ENCODE measurements at regions not wholly inside any gene's neighbourhood (a gene's known extent, or its start where the extent isn't known, plus 50 kb on each side); places are given as distances from the start of the nearest gene placed in this dataset.

GRCh38 chr18:65990944-65991708 is 240.3 kb downstream of the CDH7 start:
- DNase-seq (no peak), ATAC-seq (ENCODE audit: low FRiP score) (no peak)
- Histone ChIP-seq H3K4me3 (ENCODE audit: low read length in 2 of 2) (no peak overlapping the region), H3K27ac (ENCODE audit: low read depth in 1 of 2, low read length in 2 of 2) (no peak overlapping the region), H3K4me1 (ENCODE audit: control insufficient read depth in 1 of 2, insufficient read depth in 2 of 2, low read length in 2 of 2) (no peaks in the 10 kb centered on the region), H3K36me3 (ENCODE audit: control insufficient read depth in 1 of 2, insufficient read depth in 2 of 2, low read length in 1 of 2) (no peaks in the 10 kb centered on the region), H3K27me3 (ENCODE audit: control insufficient read depth in 1 of 2, insufficient read depth in 2 of 2, low read length in 1 of 2) (no peaks in the 10 kb centered on the region), H3K9me3 (ENCODE audit: control insufficient read depth, low read length) (no peaks in the 10 kb centered on the region)
- intact Hi-C loops (cut with DNase I), result no loop called here
- WGBS, 2 donors, result 59 to 65% methylated on average over 3 of the region's 3 CpGs

- no peaks in the 10 kb centered on the region for H3K4me1 ChIP-seq (ENCODE audit: control insufficient read depth in 1 of 2, insufficient read depth in 2 of 2, low read length in 2 of 2)
- no peaks in the 10 kb centered on the region for H3K36me3 ChIP-seq (ENCODE audit: control insufficient read depth in 1 of 2, insufficient read depth in 2 of 2, low read length in 1 of 2)
- H3K27ac ChIP-seq (ENCODE audit: low read depth in 1 of 2, low read length in 2 of 2), result no peak overlapping the region
- WGBS, 2 donors, result 64 to 65% methylated on average over 2 of the region's 2 CpGs
- H3K27me3 ChIP-seq (ENCODE audit: control insufficient read depth in 1 of 2, insufficient read depth in 2 of 2, low read length in 1 of 2), result no peaks in the 10 kb centered on the region
- ATAC-seq (ENCODE audit: low FRiP score), result no peak
- intact Hi-C loops (cut with DNase I), result no loop called here
- H3K9me3 ChIP-seq (ENCODE audit: control insufficient read depth, low read length), result no peaks in the 10 kb centered on the region
- no peak overlapping the region for H3K4me3 ChIP-seq (ENCODE audit: low read length in 2 of 2)
- no peak for DNase-seq
Measured at GRCh38 chr18:65990174-65990690, 239.4 kb downstream of the CDH7 start.

- Histone ChIP-seq H3K4me3 (ENCODE audit: low read length in 2 of 2) (no peak overlapping the region), H3K4me1 (ENCODE audit: control insufficient read depth in 1 of 2, insufficient read depth in 2 of 2, low read length in 2 of 2) (no peaks in the 10 kb centered on the region), H3K27ac (ENCODE audit: low read depth in 1 of 2, low read length in 2 of 2) (no peak overlapping the region), H3K9me3 (ENCODE audit: control insufficient read depth, low read length) (no peaks in the 10 kb centered on the region), H3K36me3 (ENCODE audit: control insufficient read depth in 1 of 2, insufficient read depth in 2 of 2, low read length in 1 of 2) (no peaks in the 10 kb centered on the region), H3K27me3 (ENCODE audit: control insufficient read depth in 1 of 2, insufficient read depth in 2 of 2, low read length in 1 of 2) (no peaks in the 10 kb centered on the region)
- DNase-seq (no peak), ATAC-seq (ENCODE audit: low FRiP score) (no peak)
- WGBS, 2 donors, result 62 to 70% methylated on average over 3 of the region's 3 CpGs
- intact Hi-C loops (cut with DNase I), result no loop called here
Measured at GRCh38 chr18:65988972-65989371, 238.2 kb downstream of the CDH7 start.

GRCh38 chr18:65988386-65988785 is 237.6 kb downstream of the CDH7 start:
- no peak overlapping the region for H3K27ac ChIP-seq (ENCODE audit: low read depth in 1 of 2, low read length in 2 of 2)
- no peaks in the 10 kb centered on the region for H3K4me1 ChIP-seq (ENCODE audit: control insufficient read depth in 1 of 2, insufficient read depth in 2 of 2, low read length in 2 of 2)
- ATAC-seq (ENCODE audit: low FRiP score), result no peak
- intact Hi-C loops (cut with DNase I), result no loop called here
- 70 to 73% methylated on average over 1 of the region's 1 CpG for WGBS, 2 donors
- H3K36me3 ChIP-seq (ENCODE audit: control insufficient read depth in 1 of 2, insufficient read depth in 2 of 2, low read length in 1 of 2), result no peaks in the 10 kb centered on the region
- H3K4me3 ChIP-seq (ENCODE audit: low read length in 2 of 2), result no peak overlapping the region
- H3K27me3 ChIP-seq (ENCODE audit: control insufficient read depth in 1 of 2, insufficient read depth in 2 of 2, low read length in 1 of 2), result no peaks in the 10 kb centered on the region
- no peak for DNase-seq
- H3K9me3 ChIP-seq (ENCODE audit: control insufficient read depth, low read length), result no peaks in the 10 kb centered on the region

- H3K27ac ChIP-seq (ENCODE audit: low read depth in 1 of 2, low read length in 2 of 2), result no peak overlapping the region
- no peaks in the 10 kb centered on the region for H3K36me3 ChIP-seq (ENCODE audit: control insufficient read depth in 1 of 2, insufficient read depth in 2 of 2, low read length in 1 of 2)
- WGBS, 2 donors, result 43 to 47% methylated on average over 1 of the region's 1 CpG
- no peaks in the 10 kb centered on the region for H3K9me3 ChIP-seq (ENCODE audit: control insufficient read depth, low read length)
- DNase-seq (no peak), ATAC-seq (ENCODE audit: low FRiP score) (no peak)
- no peaks in the 10 kb centered on the region for H3K27me3 ChIP-seq (ENCODE audit: control insufficient read depth in 1 of 2, insufficient read depth in 2 of 2, low read length in 1 of 2)
- H3K4me3 ChIP-seq (ENCODE audit: low read length in 2 of 2), result no peak overlapping the region
- intact Hi-C loops (cut with DNase I), result no loop called here
- no peaks in the 10 kb centered on the region for H3K4me1 ChIP-seq (ENCODE audit: control insufficient read depth in 1 of 2, insufficient read depth in 2 of 2, low read length in 2 of 2)
Measured at GRCh38 chr18:65983750-65984149, 232.9 kb downstream of the CDH7 start.

GRCh38 chr18:65975536-65975935 is 224.7 kb downstream of the CDH7 start:
- Histone ChIP-seq H3K27ac (ENCODE audit: low read depth in 1 of 2, low read length in 2 of 2) (no peak overlapping the region), H3K4me3 (ENCODE audit: low read length in 2 of 2) (no peak overlapping the region), H3K36me3 (ENCODE audit: control insufficient read depth in 1 of 2, insufficient read depth in 2 of 2, low read length in 1 of 2) (no peaks in the 10 kb centered on the region), H3K9me3 (ENCODE audit: control insufficient read depth, low read length) (no peaks in the 10 kb centered on the region), H3K4me1 (ENCODE audit: control insufficient read depth in 1 of 2, insufficient read depth in 2 of 2, low read length in 2 of 2) (no peaks in the 10 kb centered on the region), H3K27me3 (ENCODE audit: control insufficient read depth in 1 of 2, insufficient read depth in 2 of 2, low read length in 1 of 2) (no peaks in the 10 kb centered on the region)
- ATAC-seq (ENCODE audit: low FRiP score) (no peak), DNase-seq (no peak)
- 5 to 8% methylated on average over 3 of the region's 3 CpGs for WGBS, 2 donors
- intact Hi-C loops (cut with DNase I), result no loop called here

- WGBS, 2 donors, result 49 to 70% methylated on average over 3 of the region's 3 CpGs
- no peak for ATAC-seq (ENCODE audit: low FRiP score)
Measured at GRCh38 chr18:65974758-65975157, 223.9 kb downstream of the CDH7 start.

GRCh38 chr18:65968239-65969004 is 217.6 kb downstream of the CDH7 start:
- 57 to 59% methylated on average over 7 of the region's 7 CpGs for WGBS, 2 donors
- no peaks in the 10 kb centered on the region for H3K4me1 ChIP-seq (ENCODE audit: control insufficient read depth in 1 of 2, insufficient read depth in 2 of 2, low read length in 2 of 2)
- no peaks in the 10 kb centered on the region for H3K36me3 ChIP-seq (ENCODE audit: control insufficient read depth in 1 of 2, insufficient read depth in 2 of 2, low read length in 1 of 2)
- no peak overlapping the region for H3K27ac ChIP-seq (ENCODE audit: low read depth in 1 of 2, low read length in 2 of 2)
- H3K4me3 ChIP-seq (ENCODE audit: low read length in 2 of 2), result no peak overlapping the region
- no peaks in the 10 kb centered on the region for H3K27me3 ChIP-seq (ENCODE audit: control insufficient read depth in 1 of 2, insufficient read depth in 2 of 2, low read length in 1 of 2)
- ATAC-seq (ENCODE audit: low FRiP score), result no peak
- no peaks in the 10 kb centered on the region for H3K9me3 ChIP-seq (ENCODE audit: control insufficient read depth, low read length)
- intact Hi-C loops (cut with DNase I), result no loop called here
- DNase-seq, result no peak

More at GRCh38 chr18:65974758-65975157, 223.9 kb downstream of the CDH7 start:
- no peaks in the 10 kb centered on the region for H3K9me3 ChIP-seq (ENCODE audit: control insufficient read depth, low read length)
- intact Hi-C loops (cut with DNase I), result no loop called here
- H3K27ac ChIP-seq (ENCODE audit: low read depth in 1 of 2, low read length in 2 of 2), result no peak overlapping the region
- H3K27me3 ChIP-seq (ENCODE audit: control insufficient read depth in 1 of 2, insufficient read depth in 2 of 2, low read length in 1 of 2), result no peaks in the 10 kb centered on the region
- H3K4me3 ChIP-seq (ENCODE audit: low read length in 2 of 2), result no peak overlapping the region
- H3K4me1 ChIP-seq (ENCODE audit: control insufficient read depth in 1 of 2, insufficient read depth in 2 of 2, low read length in 2 of 2), result no peaks in the 10 kb centered on the region
- no peak for DNase-seq
- H3K36me3 ChIP-seq (ENCODE audit: control insufficient read depth in 1 of 2, insufficient read depth in 2 of 2, low read length in 1 of 2), result no peaks in the 10 kb centered on the region

- Histone ChIP-seq H3K36me3 (ENCODE audit: control insufficient read depth in 1 of 2, insufficient read depth in 2 of 2, low read length in 1 of 2) (no peaks in the 10 kb centered on the region), H3K4me3 (ENCODE audit: low read length in 2 of 2) (no peak overlapping the region), H3K27ac (ENCODE audit: low read depth in 1 of 2, low read length in 2 of 2) (no peak overlapping the region), H3K9me3 (ENCODE audit: control insufficient read depth, low read length) (peaks cover 2% of the 10 kb centered on the region), H3K4me1 (ENCODE audit: control insufficient read depth in 1 of 2, insufficient read depth in 2 of 2, low read length in 2 of 2) (no peaks in the 10 kb centered on the region), H3K27me3 (ENCODE audit: control insufficient read depth in 1 of 2, insufficient read depth in 2 of 2, low read length in 1 of 2) (no peaks in the 10 kb centered on the region)
- DNase-seq, result no peak
- 36 to 47% methylated on average over 4 of the region's 4 CpGs for WGBS, 2 donors
- intact Hi-C loops (cut with DNase I), result no loop called here
- no peak for ATAC-seq (ENCODE audit: low FRiP score)
Measured at GRCh38 chr18:65955747-65956146, 204.9 kb downstream of the CDH7 start.
